IMR-90 (cell line): ENCODE measurements at regions not wholly inside any gene's neighbourhood (a gene's known extent, or its start where the extent isn't known, plus 50 kb on each side); places are given as distances from the start of the nearest gene placed in this dataset.
"Not testable (repeated sequence)": the region's sequence is repeated elsewhere in the genome, so short reads cannot be mapped to it uniquely, and the experiment has no call there.

Experiments
- ATAC-seq: fragments of 200-7000 bp; cut with Tn5 transposase; 2 replicates; pipeline ENCODE4 v1.9.1; 2020; ENCODE audit warnings: low read depth, mild to moderate bottlenecking, moderate library complexity
- BruUV-seq: library from RNA; stranded (reverse); fragments of 400-500 nt; replicated peaks from 2 replicates; lab custom pipeline; 2021; lab: Mats Ljungman, UMichigan
- CTCF ChIA-PET: fragments of 300-600 bp; formaldehyde crosslinking; extraction: SDS; loops from one replicate; lab custom pipeline; 2021; ENCODE audit warnings: antibody characterized with exemption; lab: Yijun Ruan, JAX
- POLR2A ChIA-PET: fragments of 300-600 bp; sonication (Branson Sonifier 250); formaldehyde crosslinking; loops from one replicate; lab custom pipeline; 2022; ENCODE audit warnings: antibody characterized with exemption; ENCODE audit not compliant: unreplicated experiment; lab: Charles Lee
- DNase-seq: peaks from one replicate; pipeline ENCODE4 v3.0.0; 2013
- H2AFZ ChIP-seq: replicated peaks from 2 replicates; pipeline ENCODE3; 2013; ENCODE audit warnings: low read length, mild to moderate bottlenecking; ENCODE audit not compliant: poor library complexity
- H2AK5ac ChIP-seq: 2 replicates; pipeline ENCODE4 v1.6.1; 2013; ENCODE audit warnings: low read depth, low read length, inconsistent platforms
- H2AK9ac ChIP-seq: replicated peaks from 2 replicates; pipeline ENCODE3; 2013; ENCODE audit warnings: mild to moderate bottlenecking, low read depth, low read length, moderate library complexity; ENCODE audit not compliant: poor library complexity
- H2BK120ac ChIP-seq: 2 replicates; pipeline ENCODE4 v1.6.1; 2013; ENCODE audit warnings: low read depth, low read length, inconsistent platforms
- H2BK15ac ChIP-seq: 3 replicates; pipeline ENCODE4 v1.6.1; 2013; ENCODE audit warnings: low read depth, low read length, inconsistent platforms
- H2BK20ac ChIP-seq: 2 replicates; pipeline ENCODE4 v1.6.1; 2013; ENCODE audit warnings: low read depth, mild to moderate bottlenecking, inconsistent platforms, low read length, moderate library complexity
- H2BK5ac ChIP-seq: 2 replicates; pipeline ENCODE4 v1.6.1; 2013; ENCODE audit warnings: mild to moderate bottlenecking, low read depth, low read length, inconsistent platforms; ENCODE audit not compliant: poor library complexity, severe bottlenecking
- H3K14ac ChIP-seq: replicated peaks from 2 replicates; pipeline ENCODE4 v1.6.1; 2013; ENCODE audit warnings: low read depth, low read length, inconsistent platforms
- H3K18ac ChIP-seq: 2 replicates; pipeline ENCODE4 v1.6.1; 2013; ENCODE audit warnings: low read depth, low read length, control low read depth
- H3K23ac ChIP-seq: 2 replicates; pipeline ENCODE4 v1.6.1; 2013; ENCODE audit warnings: low read depth, low read length, inconsistent platforms
- H3K27ac ChIP-seq: 2 replicates; pipeline ENCODE4 v1.5.1; 2013; ENCODE audit warnings: mild to moderate bottlenecking, control low read depth, low read length; ENCODE audit not compliant: insufficient read depth
- H3K27me3 ChIP-seq: 2 replicates; pipeline ENCODE4 v1.6.1; 2013; ENCODE audit warnings: low read length; ENCODE audit not compliant: control insufficient read depth, insufficient read depth
- H3K36me3 ChIP-seq: 2 replicates; pipeline ENCODE4 v1.6.1; 2013; ENCODE audit warnings: low read length, mixed read lengths; ENCODE audit not compliant: control insufficient read depth, insufficient read depth
- H3K4ac ChIP-seq: 2 replicates; pipeline ENCODE4 v1.6.1; 2013; ENCODE audit warnings: low read depth, low read length, inconsistent platforms
- H3K4me1 ChIP-seq: 2 replicates; pipeline ENCODE4 v1.6.1; 2013; ENCODE audit warnings: low read length, mixed read lengths; ENCODE audit not compliant: control insufficient read depth, insufficient read depth
- H3K4me2 ChIP-seq: 2 replicates; pipeline ENCODE4 v1.6.1; 2013; ENCODE audit warnings: low read depth, mild to moderate bottlenecking, control low read depth, low read length, moderate library complexity
- H3K4me3 ChIP-seq: 2 replicates; pipeline ENCODE4 v1.5.1; 2013; ENCODE audit warnings: low read depth, mild to moderate bottlenecking, control low read depth, low read length, moderate library complexity; ENCODE audit not compliant: insufficient read depth
- H3K56ac ChIP-seq: 2 replicates; pipeline ENCODE4 v1.6.1; 2013; ENCODE audit warnings: low read length, inconsistent platforms; ENCODE audit not compliant: insufficient read depth; ENCODE audit errors: extremely low read depth
- H3K79me1 ChIP-seq, 2 experiments: 2 replicates each; pipeline ENCODE4 v1.6.1; 2013; ENCODE audit warnings: low read length in 2 of 2, inconsistent platforms in 1 of 2, low read depth in 1 of 2
- H3K9ac ChIP-seq: 2 replicates; pipeline ENCODE4 v1.6.1; 2013; ENCODE audit warnings: low read depth, low read length, control low read depth
- H3K9me1 ChIP-seq: 2 replicates; pipeline ENCODE4 v1.6.1; 2013; ENCODE audit warnings: low read length, inconsistent platforms; ENCODE audit not compliant: insufficient read depth
- H3K9me3 ChIP-seq: 2 replicates; pipeline ENCODE4 v1.6.1; 2013; ENCODE audit warnings: low read length; ENCODE audit not compliant: control insufficient read depth, insufficient read depth
- H4K20me1 ChIP-seq: 2 replicates; pipeline ENCODE4 v1.6.1; 2013; ENCODE audit warnings: low read length, inconsistent platforms; ENCODE audit not compliant: insufficient read depth
- H4K5ac ChIP-seq: 2 replicates; pipeline ENCODE4 v1.6.1; 2013; ENCODE audit warnings: mild to moderate bottlenecking, low read depth, low read length, control low read depth
- H4K8ac ChIP-seq, 2 experiments: 2 replicates each; pipeline ENCODE4 v1.6.1; 2013; ENCODE audit warnings: low read depth in 2 of 2, low read length in 2 of 2, control low read depth in 1 of 2, inconsistent platforms in 1 of 2
- H4K91ac ChIP-seq: 2 replicates; pipeline ENCODE4 v1.6.1; 2013; ENCODE audit warnings: low read depth, low read length, inconsistent platforms; ENCODE audit not compliant: insufficient read depth
- CEBPB ChIP-seq: IDR thresholded peaks from 2 replicates; pipeline ENCODE4 v1.6.1; 2012; ENCODE audit warnings: low read depth, low read length, improper control_type of control experiment
- MAFK ChIP-seq: IDR thresholded peaks from 2 replicates; pipeline ENCODE4 v1.6.1; 2012; ENCODE audit warnings: low read depth, low read length, improper control_type of control experiment
- MXI1 ChIP-seq: IDR thresholded peaks from 2 replicates; pipeline ENCODE4 v1.6.1; 2012; ENCODE audit warnings: low read depth, mild to moderate bottlenecking, low read length, moderate library complexity, borderline replicate concordance
- NFE2L2 ChIP-seq: fragments of 150-350 bp; IDR thresholded peaks from 2 replicates; pipeline ENCODE4 v1.6.1; 2016; ENCODE audit warnings: low read depth, mild to moderate bottlenecking, low read length
- RCOR1 ChIP-seq: IDR thresholded peaks from 2 replicates; pipeline ENCODE4 v1.6.1; 2012; ENCODE audit warnings: mild to moderate bottlenecking, low read length, improper control_type of control experiment; ENCODE audit not compliant: insufficient replicate concordance
- WGBS, 2 experiments: methylation state at CpG; one replicate each; pipeline versions ENCODE4 v1.1.5 to v1.1.7; 2013; ENCODE audit warnings: missing lambda C conversion rate in 2 of 2; ENCODE audit not compliant: insufficient read length in 1 of 2; ENCODE audit errors: extremely low coverage in 2 of 2; 5-methylcytosine and 5-hydroxymethylcytosine counted together
- dilution Hi-C: fragments of 300-500 bp; cut with HindIII; formaldehyde crosslinking; loops from one replicate; pipeline ENCODE4 v1.14.3; 2018; ENCODE audit warnings: low sequenced_read_pairs; ENCODE audit not compliant: unreplicated experiment
- in situ Hi-C: fragments of 300-500 bp; cut with MboI; formaldehyde crosslinking; loops from 3 replicates; pipeline ENCODE4 v1.14.3; 2019; ENCODE audit warnings: low sequenced_read_pairs, inconsistent platforms, mixed read lengths
- intact Hi-C: fragments of 100-400 bp; cut with micrococcal nuclease; formaldehyde crosslinking; loops from 2 replicates; pipeline ENCODE4 v1.10.0; 2022
- TF ChIP-seq, protein P1 (sequence below): fragments of 150-350 bp; IDR thresholded peaks from 2 replicates; pipeline ENCODE4 v1.6.1; 2017; ENCODE audit warnings: mild to moderate bottlenecking, antibody characterized with exemption, low read length, low read depth

DNA sequence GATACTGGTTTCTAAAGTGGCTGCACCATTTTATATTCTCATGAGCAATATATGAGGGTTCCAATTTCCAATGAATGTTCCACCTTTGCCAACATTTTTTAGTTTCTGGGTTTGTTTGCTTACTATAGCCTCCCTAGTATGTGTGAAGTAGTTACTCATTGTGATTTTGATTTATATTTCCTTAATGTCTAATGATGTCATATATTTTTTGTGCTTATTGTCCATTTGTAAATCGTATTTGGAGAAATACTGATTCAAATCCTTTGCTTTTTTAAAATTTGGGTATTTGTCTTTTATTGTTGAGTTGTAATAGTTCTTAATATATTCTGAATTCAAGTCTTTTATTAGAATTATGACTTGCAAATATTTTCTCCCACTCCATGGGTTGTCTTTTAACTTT is 161.0 kb upstream of the C11orf58 start:
- WGBS, 2 experiments, result no CpG with 5 or more reads among the region's 1 CpG
- TSS peak; percentile 12 for BruUV-seq

DNA sequence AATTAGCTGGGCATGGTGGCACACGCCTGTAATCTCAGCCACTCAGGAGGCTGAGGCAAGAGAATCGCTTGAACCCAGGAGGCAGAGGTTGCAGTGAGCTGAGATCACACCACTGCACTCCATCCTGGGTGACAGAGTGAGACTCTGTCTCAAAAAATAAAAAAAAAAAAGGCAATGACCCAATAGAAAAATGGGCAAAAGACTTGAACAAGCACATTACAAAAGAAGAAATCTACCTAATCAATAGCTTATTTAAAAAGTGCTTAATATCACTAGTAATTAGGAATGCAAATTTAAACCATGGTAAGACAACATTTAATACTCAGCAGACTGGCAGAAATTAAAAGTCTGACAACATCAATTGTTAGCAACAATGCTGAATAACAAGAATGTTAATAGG is 163.6 kb upstream of the C11orf58 start:
- not testable (repeated sequence) for BruUV-seq

More for the DNA sequence above, 161.0 kb upstream of the C11orf58 start:
- DNase-seq (no peak), ATAC-seq (no peak)
- Histone ChIP-seq H4K91ac (no peak overlapping the region), H3K4me1 (no peaks in the 10 kb centered on the region), H4K20me1 (no peaks in the 10 kb centered on the region), H3K4me3 (no peak overlapping the region), H2BK20ac (no peak overlapping the region), H3K27ac (no peak overlapping the region), H2AK9ac (no peak overlapping the region), H3K23ac (no peak overlapping the region), H3K14ac (no peak overlapping the region), H2AK5ac (no peak overlapping the region), H3K18ac (no peak overlapping the region), H3K4me2 (no peak overlapping the region), H3K9ac (no peak overlapping the region), H3K79me1 (peaks cover 0 to 10% of the 10 kb centered on the region in 2 experiments; a peak in 3 of 4 replicates), H2BK15ac (no peak overlapping the region), H3K9me1 (no peaks in the 10 kb centered on the region), H3K56ac (no peak overlapping the region), H2AFZ (no peak overlapping the region), H3K4ac (no peak overlapping the region), H4K8ac (no peak overlapping the region), H4K5ac (no peak overlapping the region), H2BK120ac (no peak overlapping the region), H3K9me3 (no peaks in the 10 kb centered on the region), H3K36me3 (no peaks in the 10 kb centered on the region), H2BK5ac (no peak overlapping the region), H3K27me3 (no peaks in the 10 kb centered on the region)
- intact Hi-C loops, result no loop called here
- dilution Hi-C loops, result no loop called here
- ChIA-PET CTCF (no interaction called here), POLR2A (no interaction called here)
- in situ Hi-C loops, result no loop called here
- TF ChIP-seq, protein P1, sequence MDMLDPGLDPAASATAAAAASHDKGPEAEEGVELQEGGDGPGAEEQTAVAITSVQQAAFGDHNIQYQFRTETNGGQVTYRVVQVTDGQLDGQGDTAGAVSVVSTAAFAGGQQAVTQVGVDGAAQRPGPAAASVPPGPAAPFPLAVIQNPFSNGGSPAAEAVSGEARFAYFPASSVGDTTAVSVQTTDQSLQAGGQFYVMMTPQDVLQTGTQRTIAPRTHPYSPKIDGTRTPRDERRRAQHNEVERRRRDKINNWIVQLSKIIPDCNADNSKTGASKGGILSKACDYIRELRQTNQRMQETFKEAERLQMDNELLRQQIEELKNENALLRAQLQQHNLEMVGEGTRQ, result no peak
- TF ChIP-seq MXI1 (no peak), MAFK (no peak), RCOR1 (no peak), NFE2L2 (no peak), CEBPB (no peak)

More for the DNA sequence above, 163.6 kb upstream of the C11orf58 start:
- H3K9me1 ChIP-seq, H4K91ac ChIP-seq, H2AK9ac ChIP-seq, ATAC-seq, H4K5ac ChIP-seq, dilution Hi-C loops, H3K4ac ChIP-seq, H3K23ac ChIP-seq, in situ Hi-C loops, H3K4me1 ChIP-seq, H3K79me1 ChIP-seq, H3K14ac ChIP-seq, H2AFZ ChIP-seq, H3K36me3 ChIP-seq, H2BK120ac ChIP-seq, H3K27ac ChIP-seq, H3K9me3 ChIP-seq, H2BK5ac ChIP-seq, H4K20me1 ChIP-seq, CTCF ChIA-PET, DNase-seq, H3K56ac ChIP-seq, H3K18ac ChIP-seq, H3K9ac ChIP-seq, H3K27me3 ChIP-seq, intact Hi-C loops, POLR2A ChIA-PET, H2BK15ac ChIP-seq, H3K4me2 ChIP-seq, H2BK20ac ChIP-seq, H3K4me3 ChIP-seq, H2AK5ac ChIP-seq, H4K8ac ChIP-seq: not testable (repeated sequence)
- WGBS, 2 experiments, result no CpG with 5 or more reads among the region's 2 CpGs
